Nephron (organoid): ENCODE measurements at regions not wholly inside any gene's neighbourhood (a gene's known extent, or its start where the extent isn't known, plus 50 kb on each side); places are given as distances from the start of the nearest gene placed in this dataset.
"Not testable (repeated sequence)": the region's sequence is repeated elsewhere in the genome, so short reads cannot be mapped to it uniquely, and the experiment has no call there.

ENCODE experiments used
- H3K27ac Mint-ChIP-seq, 3 experiments: 2 replicates each; pipeline ENCODE4 v1.8.0; 2020; ENCODE audit warnings: mixed read lengths in 3 of 3, mild to moderate bottlenecking in 2 of 3, moderate library complexity in 1 of 3
- H3K27me3 Mint-ChIP-seq: 2 replicates; pipeline ENCODE4 v1.8.0; 2021; ENCODE audit warnings: low read depth, mild to moderate bottlenecking, moderate library complexity, mixed read lengths
- H3K36me3 Mint-ChIP-seq: 2 replicates; pipeline ENCODE4 v1.8.0; 2020; ENCODE audit warnings: low read depth, mixed read lengths
- H3K4me1 Mint-ChIP-seq: 2 replicates; pipeline ENCODE4 v1.8.0; 2020; ENCODE audit warnings: mixed read lengths
- H3K4me3 Mint-ChIP-seq, 3 experiments: 2 replicates each; pipeline ENCODE4 v1.8.0; 2020; ENCODE audit warnings: mild to moderate bottlenecking in 3 of 3, mixed read lengths in 3 of 3, moderate library complexity in 2 of 3
- H3K9me3 Mint-ChIP-seq: 2 replicates; pipeline ENCODE4 v1.8.0; 2020; ENCODE audit warnings: mixed read lengths
- CTCF ChIP-seq, 3 experiments: fragments of 200-600 bp; sonication (generic); IDR thresholded peaks; one replicate each; pipeline ENCODE4 v1.5.0; 2021; ENCODE audit warnings: antibody characterized with exemption in 3 of 3; ENCODE audit not compliant: unreplicated experiment in 3 of 3

DNA sequence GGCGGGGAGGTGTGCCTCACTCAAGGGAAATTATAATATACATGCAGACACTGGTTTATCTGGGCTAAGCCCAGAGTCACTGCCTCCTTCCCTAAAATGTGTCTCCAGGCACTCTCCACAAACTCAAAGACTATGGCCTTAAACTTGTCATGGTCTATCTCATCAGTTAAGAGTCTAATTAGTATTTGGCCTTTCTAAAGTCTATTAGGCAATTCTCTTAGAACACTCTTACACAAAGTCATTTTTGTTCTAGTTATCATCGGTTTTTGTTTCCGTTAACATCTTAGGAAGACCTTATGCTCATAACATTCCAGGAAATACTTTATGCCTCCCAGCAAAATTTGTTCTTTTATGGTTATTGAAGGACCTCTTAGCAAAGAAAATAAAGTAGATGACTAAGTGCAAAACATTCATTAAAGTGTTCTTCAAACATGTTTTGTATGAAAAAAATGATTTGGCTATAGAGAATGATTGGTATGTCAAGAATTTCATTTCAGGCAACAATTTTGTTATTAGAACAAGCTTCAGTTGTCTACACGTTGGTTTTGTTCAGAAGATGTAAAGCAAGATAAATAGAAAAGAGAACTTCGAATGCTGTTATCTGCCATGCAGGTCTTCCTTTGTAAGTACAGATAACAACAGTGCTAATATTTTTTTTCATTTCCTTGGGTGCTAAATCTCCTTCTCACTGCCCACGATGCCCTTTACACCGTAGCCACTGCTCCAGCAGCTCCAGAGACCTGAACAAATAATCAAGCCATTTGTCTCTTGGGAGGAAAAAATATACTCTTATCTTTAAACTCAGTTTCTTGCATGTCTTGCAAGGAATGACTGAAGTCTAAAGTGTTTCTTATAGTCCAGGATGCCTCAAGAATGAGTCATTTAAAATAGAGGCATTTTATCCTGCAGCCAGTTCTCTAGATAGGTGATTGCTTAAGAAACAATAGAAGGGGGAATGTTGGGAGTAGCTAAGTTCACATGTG is 170.4 kb downstream of the HTR1B start:
- Mint-ChIP-seq H3K4me1 (no peaks in the 10 kb centered on the region), H3K27me3 (peaks cover 4% of the 10 kb centered on the region), H3K9me3 (no peaks in the 10 kb centered on the region), H3K36me3 (no peaks in the 10 kb centered on the region), H3K4me3 (no peak overlapping the region), H3K27ac (no peak overlapping the region)
- no peak for TF ChIP-seq CTCF (IDR thresholded peaks at IDR 0.05; ENCODE audit: unreplicated experiment in 3 of 3)

DNA sequence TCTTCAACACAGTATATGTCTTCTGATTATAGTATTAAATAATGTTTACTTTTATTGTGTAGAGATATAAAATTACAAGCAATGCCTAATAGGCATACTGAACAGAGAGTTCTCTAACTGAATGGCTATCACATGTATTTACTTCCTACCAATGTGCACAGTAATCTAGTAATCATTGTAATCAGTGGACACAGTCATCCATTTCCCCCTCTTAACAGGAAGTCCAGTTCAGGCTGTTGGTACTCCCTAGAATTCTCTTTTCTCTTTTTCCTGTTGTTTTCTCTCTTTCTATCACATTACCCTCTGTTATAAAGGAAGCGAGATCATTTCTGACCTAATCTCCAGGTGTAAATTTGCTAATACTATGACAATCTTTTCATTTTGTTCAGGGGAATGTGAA is 172.5 kb downstream of the HTR1B start:
- Mint-ChIP-seq H3K27ac (no peak overlapping the region), H3K27me3 (peaks cover 4% of the 10 kb centered on the region), H3K9me3 (no peaks in the 10 kb centered on the region), H3K4me1 (no peaks in the 10 kb centered on the region), H3K36me3 (no peaks in the 10 kb centered on the region), H3K4me3 (no peak overlapping the region)
- TF ChIP-seq CTCF (IDR thresholded peaks at IDR 0.05; ENCODE audit: unreplicated experiment in 3 of 3): no peak

DNA sequence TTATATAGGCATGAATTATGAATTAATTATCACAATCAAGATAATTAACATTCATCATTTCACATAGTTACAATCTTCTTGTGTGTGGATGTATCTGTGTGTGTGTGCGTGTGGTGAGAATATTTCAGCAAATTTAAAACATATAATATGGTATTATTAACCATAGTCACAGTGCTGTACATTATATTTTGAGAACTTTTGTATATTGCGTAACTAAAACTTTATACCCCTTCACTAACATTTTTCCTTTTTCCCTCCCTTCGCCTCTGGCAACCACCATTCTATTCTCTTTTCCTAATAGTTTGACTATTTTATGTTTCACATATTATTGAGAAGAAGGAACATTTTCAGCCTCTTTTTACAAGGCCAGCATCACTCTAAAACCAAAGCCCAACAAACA is 176.8 kb downstream of the HTR1B start:
- Mint-ChIP-seq H3K4me1 (no peaks in the 10 kb centered on the region), H3K27me3 (no peaks in the 10 kb centered on the region), H3K27ac (no peak overlapping the region), H3K9me3 (no peaks in the 10 kb centered on the region), H3K36me3 (no peaks in the 10 kb centered on the region), H3K4me3 (no peak overlapping the region)
- TF ChIP-seq CTCF (IDR thresholded peaks at IDR 0.05; ENCODE audit: unreplicated experiment in 3 of 3): no peak

- no peak for TF ChIP-seq CTCF (IDR thresholded peaks at IDR 0.05; ENCODE audit: unreplicated experiment in 3 of 3)
- Mint-ChIP-seq H3K27me3 (no peaks in the 10 kb centered on the region), H3K4me3 (no peak overlapping the region), H3K4me1 (no peaks in the 10 kb centered on the region), H3K27ac (no peak overlapping the region), H3K9me3 (peaks cover 14% of the 10 kb centered on the region), H3K36me3 (no peaks in the 10 kb centered on the region)
Observed at GRCh38 chr6:77273929-77274328, 189.4 kb downstream of the HTR1B start.

DNA sequence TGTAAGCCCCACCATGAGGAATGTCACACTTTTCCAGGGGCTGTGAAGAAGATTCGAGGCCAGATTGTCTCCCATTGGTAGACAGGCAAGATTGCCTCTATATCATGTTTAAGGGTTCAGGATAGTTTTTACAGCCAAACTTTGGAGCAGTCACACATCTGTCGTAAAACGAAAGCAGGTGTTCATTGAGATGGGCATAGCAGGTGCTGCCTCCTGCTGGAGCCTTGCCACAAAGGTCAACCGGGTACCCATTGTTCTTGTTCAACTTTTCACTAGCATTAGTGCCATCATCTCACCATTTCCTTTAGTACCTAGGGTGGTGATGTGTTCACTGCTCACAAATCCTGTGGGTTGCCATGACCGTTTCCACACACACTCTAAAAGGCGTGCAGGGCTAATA is 198.3 kb downstream of the HTR1B start:
- Mint-ChIP-seq H3K9me3 (no peaks in the 10 kb centered on the region), H3K4me1 (no peaks in the 10 kb centered on the region), H3K36me3 (no peaks in the 10 kb centered on the region), H3K27me3 (no peaks in the 10 kb centered on the region), H3K27ac (no peak overlapping the region), H3K4me3 (no peak overlapping the region)
- TF ChIP-seq CTCF (IDR thresholded peaks at IDR 0.05; ENCODE audit: unreplicated experiment in 3 of 3): no peak

DNA sequence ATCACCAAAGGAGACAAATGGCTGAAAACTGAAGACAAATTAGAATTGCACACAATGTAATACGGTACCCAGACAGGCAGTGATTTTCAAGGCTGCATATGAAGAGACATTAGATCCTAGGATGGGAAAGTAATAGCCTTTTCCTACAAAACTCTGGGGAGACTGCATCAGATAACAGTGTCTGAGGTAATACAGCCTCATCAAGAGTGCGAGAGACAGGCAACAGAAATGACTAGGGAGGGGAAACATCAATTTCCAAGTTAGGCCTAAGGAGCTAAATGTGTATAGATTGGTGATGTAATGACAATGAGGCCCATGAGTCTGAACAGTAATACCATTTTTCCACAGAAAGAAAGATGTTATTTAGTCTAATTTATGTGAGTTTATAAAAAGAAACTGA is 200.3 kb downstream of the HTR1B start:
- Mint-ChIP-seq H3K9me3 (peaks cover 5% of the 10 kb centered on the region), H3K27ac (no peak overlapping the region), H3K36me3 (no peaks in the 10 kb centered on the region), H3K4me3 (no peak overlapping the region), H3K27me3 (no peaks in the 10 kb centered on the region), H3K4me1 (no peaks in the 10 kb centered on the region)
- TF ChIP-seq CTCF (IDR thresholded peaks at IDR 0.05; ENCODE audit: unreplicated experiment in 3 of 3): no peak

- H3K9me3 Mint-ChIP-seq: peaks cover 15% of the 10 kb centered on the region
- H3K27ac Mint-ChIP-seq, H3K27me3 Mint-ChIP-seq, H3K36me3 Mint-ChIP-seq, H3K4me3 Mint-ChIP-seq, H3K4me1 Mint-ChIP-seq: not testable (repeated sequence)
Observed at GRCh38 chr6:77251801-77252200, 211.5 kb downstream of the HTR1B start.
